Right lobe of liver (tissue), 6 donors: ENCODE measurements at regions not wholly inside any gene's neighbourhood (a gene's known extent, or its start where the extent isn't known, plus 50 kb on each side); places are given as distances from the start of the nearest gene placed in this dataset.
"Not testable (repeated sequence)": the region's sequence is repeated elsewhere in the genome, so short reads cannot be mapped to it uniquely, and the experiment has no call there.

Experiments used
- ATAC-seq, 4 donors: fragments of 200-7000 bp; cut with Tn5 transposase; one replicate each; pipeline ENCODE4 v1.9.1; 2020; ENCODE audit warnings: mild to moderate bottlenecking in 4 of 4, moderate library complexity in 4 of 4
- DNase-seq, 3 donors: peaks; one replicate each; pipeline ENCODE4 v3.0.0-alpha.2; 2020
- H3K27ac ChIP-seq, 3 donors: fragments of 200-600 bp; one replicate each; pipeline ENCODE4 v1.8.0; 2022
- H3K27me3 ChIP-seq, 2 donors: fragments of 200-600 bp; one replicate each; pipeline ENCODE4 v1.8.0; 2022
- H3K36me3 ChIP-seq, 4 donors: fragments of 200-600 bp; sonication (generic) in 1 of 4; one replicate each; pipeline versions ENCODE4 v1.5.1 to v1.8.0; 2017 to 2022; ENCODE audit warnings: control low read depth in 1 of 4
- H3K4me1 ChIP-seq, 4 donors: fragments of 200-600 bp; sonication (generic) in 1 of 4; one replicate each; pipeline versions ENCODE4 v1.5.1 to v1.8.0; 2017 to 2022; ENCODE audit warnings: control low read depth in 1 of 4
- H3K4me3 ChIP-seq, 3 donors: fragments of 200-600 bp; one replicate each; pipeline ENCODE4 v1.8.0; 2022
- H3K9me3 ChIP-seq, 4 donors: fragments of 200-600 bp; sonication (generic) in 1 of 4; one replicate each; pipeline versions ENCODE4 v1.5.1 to v1.8.0; 2017 to 2022; ENCODE audit warnings: control low read depth in 1 of 4
- POLR2A ChIP-seq: fragments of 450-650 bp; IDR thresholded peaks from one replicate; pipeline ENCODE4 v1.6.1; 2017; ENCODE audit warnings: antibody characterized with exemption, mild to moderate bottlenecking
- WGBS: methylation state at CpG from one replicate; pipeline ENCODE4 v1.1.6; 2018; ENCODE audit warnings: low coverage, low lambda C conversion rate; ENCODE audit not compliant: insufficient coverage; ENCODE audit errors: missing lambda C conversion rate; 5-methylcytosine and 5-hydroxymethylcytosine counted together
- intact Hi-C, 2 donors: fragments of 100-400 bp; cut with DNase I; formaldehyde crosslinking; loops; one replicate each; pipeline versions ENCODE4 v1.11.2 to v1.14.1; 2022
- TF ChIP-seq, protein P1 (sequence below), 4 donors: fragments of 200-600 bp in 3 of 4; fragments of 450-650 bp in 1 of 4; IDR thresholded peaks; one replicate each; pipeline versions ENCODE4 v1.5.1 to v1.8.0; 2016 to 2022; ENCODE audit warnings: antibody characterized with exemption in 4 of 4, mild to moderate bottlenecking in 2 of 4
- donor health status: DM: no; HTN: yes; CAD: no.
- donor health status: DM: no; HTN: no; CAD: no.
- donor health status: DM: no; HTN: no; CAD: no.
- donor health status: DM: no; HTN: yes; CAD: no.
- donor health status: DM: no; HTN: yes; CAD: no.

DNA sequence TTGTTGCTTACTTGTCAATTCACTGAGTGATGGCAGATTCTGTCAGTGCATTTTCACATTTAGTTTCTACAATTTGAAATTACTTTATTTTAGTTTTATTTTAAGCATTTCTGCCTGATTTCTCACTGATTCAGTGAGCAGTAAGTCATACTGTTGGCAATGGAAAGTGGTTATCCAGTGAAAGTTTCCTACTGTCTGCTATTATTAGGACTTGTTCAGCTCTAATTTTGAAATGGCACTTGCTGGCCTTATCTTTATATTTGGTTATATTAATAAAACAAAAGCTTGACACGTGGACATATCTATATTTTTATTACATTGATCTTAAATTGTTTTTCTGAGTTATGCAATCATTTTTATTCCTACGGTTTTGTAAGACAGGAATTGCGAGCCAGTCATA, 871.8 kb upstream of the SLC35B3 start:
- intact Hi-C loops, result no loop called here
- TF ChIP-seq, protein P1, sequence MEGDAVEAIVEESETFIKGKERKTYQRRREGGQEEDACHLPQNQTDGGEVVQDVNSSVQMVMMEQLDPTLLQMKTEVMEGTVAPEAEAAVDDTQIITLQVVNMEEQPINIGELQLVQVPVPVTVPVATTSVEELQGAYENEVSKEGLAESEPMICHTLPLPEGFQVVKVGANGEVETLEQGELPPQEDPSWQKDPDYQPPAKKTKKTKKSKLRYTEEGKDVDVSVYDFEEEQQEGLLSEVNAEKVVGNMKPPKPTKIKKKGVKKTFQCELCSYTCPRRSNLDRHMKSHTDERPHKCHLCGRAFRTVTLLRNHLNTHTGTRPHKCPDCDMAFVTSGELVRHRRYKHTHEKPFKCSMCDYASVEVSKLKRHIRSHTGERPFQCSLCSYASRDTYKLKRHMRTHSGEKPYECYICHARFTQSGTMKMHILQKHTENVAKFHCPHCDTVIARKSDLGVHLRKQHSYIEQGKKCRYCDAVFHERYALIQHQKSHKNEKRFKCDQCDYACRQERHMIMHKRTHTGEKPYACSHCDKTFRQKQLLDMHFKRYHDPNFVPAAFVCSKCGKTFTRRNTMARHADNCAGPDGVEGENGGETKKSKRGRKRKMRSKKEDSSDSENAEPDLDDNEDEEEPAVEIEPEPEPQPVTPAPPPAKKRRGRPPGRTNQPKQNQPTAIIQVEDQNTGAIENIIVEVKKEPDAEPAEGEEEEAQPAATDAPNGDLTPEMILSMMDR (IDR thresholded peaks at IDR 0.05), result no peak
- no peak for TF ChIP-seq POLR2A
- H3K27ac ChIP-seq, result no peak overlapping the region
- no peaks in the 10 kb centered on the region for H3K27me3 ChIP-seq
- no peaks in the 10 kb centered on the region for H3K36me3 ChIP-seq
- H3K9me3 ChIP-seq, result no peaks in the 10 kb centered on the region
- DNase-seq (no peak), ATAC-seq (no peak)
- H3K4me3 ChIP-seq, result no peak overlapping the region
- no peaks in the 10 kb centered on the region for H3K4me1 ChIP-seq
- WGBS, result 52% methylated on average over 3 of the region's 3 CpGs

DNA sequence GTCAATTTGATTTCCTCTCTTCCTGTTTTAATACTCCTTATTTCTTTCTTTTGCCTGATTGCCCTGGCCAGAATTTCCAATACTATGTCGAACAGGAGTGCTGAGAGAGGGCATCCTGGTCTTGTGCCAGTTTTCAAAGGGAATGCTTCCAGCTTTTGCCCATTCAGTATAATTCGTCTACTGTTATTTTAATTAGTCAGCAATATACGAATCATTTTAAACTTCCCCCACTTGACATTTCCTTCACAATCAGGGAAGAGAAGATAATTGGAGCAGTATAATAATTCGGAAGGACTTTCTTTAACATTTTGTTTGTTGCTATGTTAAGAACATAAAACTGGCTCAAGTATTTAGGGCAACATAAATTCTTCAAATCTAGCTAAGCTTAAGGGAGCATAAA, 860.3 kb upstream of the SLC35B3 start:
- no peaks in the 10 kb centered on the region for H3K27me3 ChIP-seq
- H3K36me3 ChIP-seq, result no peaks in the 10 kb centered on the region
- no peaks in the 10 kb centered on the region for H3K9me3 ChIP-seq
- H3K4me1 ChIP-seq, result no peaks in the 10 kb centered on the region
- H3K27ac ChIP-seq, result no peak overlapping the region
- intact Hi-C loops, result no loop called here
- DNase-seq (no peak), ATAC-seq (no peak)
- WGBS, result 37% methylated on average over 4 of the region's 4 CpGs
- no peak overlapping the region for H3K4me3 ChIP-seq
- no peak for TF ChIP-seq POLR2A
- TF ChIP-seq, protein P1 (IDR thresholded peaks at IDR 0.05), result no peak

DNA sequence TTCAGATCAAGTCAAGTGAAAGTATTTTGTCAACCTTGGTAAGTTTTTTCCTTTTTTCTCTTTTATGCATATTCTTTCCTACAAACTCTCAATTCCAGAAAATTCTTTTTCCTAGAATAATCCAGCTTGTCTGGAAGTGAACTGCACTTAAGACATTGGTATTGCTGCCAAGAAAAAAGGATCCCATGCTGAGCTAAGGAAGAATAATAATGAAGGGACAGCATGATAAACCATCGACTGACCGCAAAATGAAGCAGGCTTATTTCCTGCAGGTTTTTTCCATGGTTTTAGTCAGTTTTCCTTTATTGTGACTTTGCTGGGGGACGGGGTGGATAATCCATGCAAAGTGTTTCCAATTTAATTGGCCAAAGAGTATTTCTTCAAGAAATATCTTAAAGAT, 857.6 kb upstream of the SLC35B3 start:
- Histone ChIP-seq H3K36me3 (no peaks in the 10 kb centered on the region), H3K27ac (no peak overlapping the region), H3K4me1 (no peaks in the 10 kb centered on the region), H3K9me3 (no peaks in the 10 kb centered on the region), H3K4me3 (no peak overlapping the region), H3K27me3 (no peaks in the 10 kb centered on the region)
- WGBS, result 51% methylated on average over 3 of the region's 3 CpGs
- ATAC-seq, result no peak
- DNase-seq, result no peak
- TF ChIP-seq, protein P1 (IDR thresholded peaks at IDR 0.05), result no peak
- TF ChIP-seq POLR2A, result no peak
- intact Hi-C loops, result no loop called here

DNA sequence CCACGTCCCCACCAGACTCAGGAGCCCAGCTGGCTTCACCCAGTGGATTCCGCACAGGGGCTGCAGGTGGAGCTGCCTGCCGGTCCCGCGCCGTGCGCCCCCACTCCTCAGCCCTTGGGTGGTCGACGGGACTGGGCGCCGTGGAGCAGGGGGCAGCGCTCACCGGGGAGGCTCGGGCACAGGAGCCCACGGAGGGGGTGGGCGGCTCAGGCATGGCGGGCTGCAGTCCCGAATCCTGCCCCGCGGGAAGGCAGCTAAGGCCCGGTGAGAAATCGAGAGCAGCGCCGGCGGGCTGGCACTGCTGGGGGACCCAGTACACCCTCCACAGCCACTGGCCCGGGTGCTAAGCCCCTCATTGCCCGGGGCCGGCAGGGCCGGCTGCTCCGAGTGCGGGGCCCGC, 855.0 kb upstream of the SLC35B3 start:
- WGBS, result 100% methylated on average over 6 of the region's 32 CpGs
- DNase-seq, ATAC-seq: not testable (repeated sequence)

DNA sequence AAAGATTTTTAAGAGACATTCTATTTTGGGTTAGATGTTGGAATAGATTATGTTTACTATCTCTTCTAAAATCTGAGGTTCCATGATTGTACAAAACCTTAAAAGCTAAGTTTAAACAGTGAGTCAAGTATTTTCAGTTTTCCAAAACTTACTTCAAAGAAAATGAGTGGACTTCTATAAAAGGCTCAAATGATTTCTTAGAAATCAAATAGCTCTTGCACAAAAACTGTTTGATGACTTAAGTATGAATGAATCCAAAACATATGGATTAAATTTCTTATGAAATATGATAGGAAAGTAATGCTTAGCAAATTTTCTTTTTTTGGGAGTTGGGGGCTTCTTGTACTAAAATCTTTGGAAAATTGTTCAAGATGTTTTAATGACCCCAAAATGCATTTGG, 837.3 kb upstream of the SLC35B3 start:
- H3K4me3 ChIP-seq, result no peak overlapping the region
- ATAC-seq (no peak), DNase-seq (no peak)
- no peak for TF ChIP-seq POLR2A
- TF ChIP-seq, protein P1 (IDR thresholded peaks at IDR 0.05), result no peak
- H3K9me3 ChIP-seq, result no peaks in the 10 kb centered on the region
- no peaks in the 10 kb centered on the region for H3K27me3 ChIP-seq
- no peaks in the 10 kb centered on the region for H3K36me3 ChIP-seq
- intact Hi-C loops, result no loop called here
- H3K4me1 ChIP-seq, result no peaks in the 10 kb centered on the region
- H3K27ac ChIP-seq, result no peak overlapping the region

More for the DNA sequence above, 855.0 kb upstream of the SLC35B3 start:
- H3K27ac ChIP-seq, H3K27me3 ChIP-seq, intact Hi-C loops, H3K36me3 ChIP-seq, H3K4me3 ChIP-seq, H3K9me3 ChIP-seq, H3K4me1 ChIP-seq: not testable (repeated sequence)
